ENCODE measurements at regions not wholly inside any gene's neighbourhood (a gene's known extent, or its start where the extent isn't known, plus 50 kb on each side); places are given as distances from the start of the nearest gene placed in this dataset.

DNA sequence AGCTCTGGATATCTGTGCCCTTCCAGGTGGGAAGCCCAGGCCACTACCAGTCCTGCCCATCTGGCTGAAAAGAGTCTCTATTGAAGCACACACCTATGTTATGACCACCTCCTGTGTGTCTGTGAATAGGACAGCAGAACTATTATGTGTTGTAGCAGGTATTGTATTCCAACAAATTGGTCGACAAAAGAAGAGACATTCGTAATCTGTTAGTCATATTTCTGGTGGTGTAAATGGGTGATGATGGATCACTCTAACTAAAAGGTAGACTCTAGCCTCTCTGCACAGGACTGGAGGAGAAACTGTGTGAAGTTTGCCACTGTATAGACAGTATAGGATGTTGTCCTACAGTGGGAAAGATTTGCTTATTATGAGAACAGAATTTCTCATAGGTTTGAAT, 416.1 kb downstream of the TMEM38B start:
- Histone ChIP-seq H3K27me3 (ENCODE audit: control insufficient read depth, insufficient read depth, low read length) (no peaks in the 10 kb centered on the region), H3K4me3 (ENCODE audit: low read depth, low read length) (no peak overlapping the region)
- TF ChIP-seq, protein P1, sequence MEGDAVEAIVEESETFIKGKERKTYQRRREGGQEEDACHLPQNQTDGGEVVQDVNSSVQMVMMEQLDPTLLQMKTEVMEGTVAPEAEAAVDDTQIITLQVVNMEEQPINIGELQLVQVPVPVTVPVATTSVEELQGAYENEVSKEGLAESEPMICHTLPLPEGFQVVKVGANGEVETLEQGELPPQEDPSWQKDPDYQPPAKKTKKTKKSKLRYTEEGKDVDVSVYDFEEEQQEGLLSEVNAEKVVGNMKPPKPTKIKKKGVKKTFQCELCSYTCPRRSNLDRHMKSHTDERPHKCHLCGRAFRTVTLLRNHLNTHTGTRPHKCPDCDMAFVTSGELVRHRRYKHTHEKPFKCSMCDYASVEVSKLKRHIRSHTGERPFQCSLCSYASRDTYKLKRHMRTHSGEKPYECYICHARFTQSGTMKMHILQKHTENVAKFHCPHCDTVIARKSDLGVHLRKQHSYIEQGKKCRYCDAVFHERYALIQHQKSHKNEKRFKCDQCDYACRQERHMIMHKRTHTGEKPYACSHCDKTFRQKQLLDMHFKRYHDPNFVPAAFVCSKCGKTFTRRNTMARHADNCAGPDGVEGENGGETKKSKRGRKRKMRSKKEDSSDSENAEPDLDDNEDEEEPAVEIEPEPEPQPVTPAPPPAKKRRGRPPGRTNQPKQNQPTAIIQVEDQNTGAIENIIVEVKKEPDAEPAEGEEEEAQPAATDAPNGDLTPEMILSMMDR (IDR thresholded peaks at IDR 0.05; ENCODE audit: insufficient read depth, low read length, severe bottlenecking) = no peak

DNA sequence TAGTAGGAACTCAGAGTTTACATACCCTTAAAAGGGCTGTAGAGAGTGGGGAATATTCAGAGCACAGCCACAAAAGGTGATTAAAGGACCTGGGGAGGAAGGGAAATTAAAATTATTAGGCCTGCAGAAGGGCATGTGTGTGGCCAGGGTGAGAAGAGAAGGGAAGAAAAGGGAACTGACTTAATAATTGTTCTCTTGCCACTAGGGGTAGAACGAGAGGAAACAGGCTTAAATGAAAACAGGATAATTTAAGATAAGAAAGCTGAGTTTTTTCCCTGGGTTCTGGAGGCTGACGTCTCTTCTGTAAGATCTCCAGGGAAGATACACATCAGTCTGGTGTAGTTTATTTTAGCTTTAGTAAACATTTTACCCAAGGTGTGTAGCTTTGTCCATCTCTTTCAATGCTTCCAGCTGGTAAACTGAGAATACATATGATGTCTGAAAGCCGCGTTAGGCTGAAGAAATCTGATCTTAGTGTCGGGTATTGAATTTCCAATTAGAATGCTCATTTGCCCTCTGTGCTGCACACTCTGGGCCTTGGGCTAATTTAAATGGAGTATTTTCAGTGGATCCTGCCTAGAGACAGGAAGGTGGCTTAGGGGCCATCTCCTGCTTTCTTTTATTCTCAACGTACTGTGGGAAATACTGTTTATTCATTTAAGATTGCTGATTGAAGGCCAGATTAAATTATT, 416.8 kb downstream of the TMEM38B start:
- TF ChIP-seq, protein P1 (IDR thresholded peaks at IDR 0.05; ENCODE audit: insufficient read depth, low read length, severe bottlenecking) = no peak
- DNase-seq (ENCODE audit: low read depth) (no peak), FAIRE-seq (no peak)
- Histone ChIP-seq H3K27me3 (ENCODE audit: control insufficient read depth, insufficient read depth, low read length) (no peaks in the 10 kb centered on the region), H3K4me3 (ENCODE audit: low read depth, low read length) (no peak overlapping the region), H3K36me3 (ENCODE audit: control insufficient read depth, insufficient read depth, low read length) (no peaks in the 10 kb centered on the region)

More for the DNA sequence above, 416.1 kb downstream of the TMEM38B start:
- no peaks in the 10 kb centered on the region for H3K36me3 ChIP-seq (ENCODE audit: control insufficient read depth, insufficient read depth, low read length)
- DNase-seq (ENCODE audit: low read depth) = peak; percentile 71
- no peak for FAIRE-seq

DNA sequence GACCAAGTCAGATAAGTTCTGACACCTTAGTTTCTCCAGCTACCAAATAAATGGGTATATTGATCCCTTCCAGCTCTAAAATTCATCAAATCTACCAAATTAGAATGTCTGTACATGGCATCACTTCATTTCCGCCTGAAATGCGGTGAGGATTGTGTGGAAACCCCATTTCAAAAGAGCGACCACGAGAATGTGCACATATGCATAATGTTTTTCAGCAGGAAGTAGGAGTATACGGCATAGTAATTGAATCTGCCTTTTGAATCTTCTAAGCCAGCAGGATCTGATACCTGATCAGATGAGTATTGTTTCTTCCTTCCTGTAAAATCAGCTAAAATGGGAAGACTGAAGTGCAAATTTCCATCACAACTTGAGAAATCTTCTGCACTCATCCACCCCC, 418.6 kb downstream of the TMEM38B start:
- no peak for DNase-seq (ENCODE audit: low read depth)
- TF ChIP-seq, protein P1 (IDR thresholded peaks at IDR 0.05; ENCODE audit: insufficient read depth, low read length, severe bottlenecking) = no peak
- no peaks in the 10 kb centered on the region for H3K36me3 ChIP-seq (ENCODE audit: control insufficient read depth, insufficient read depth, low read length)
- H3K27me3 ChIP-seq (ENCODE audit: control insufficient read depth, insufficient read depth, low read length) = no peaks in the 10 kb centered on the region
- FAIRE-seq = no peak
- H3K4me3 ChIP-seq (ENCODE audit: low read depth, low read length) = no peak overlapping the region

DNA sequence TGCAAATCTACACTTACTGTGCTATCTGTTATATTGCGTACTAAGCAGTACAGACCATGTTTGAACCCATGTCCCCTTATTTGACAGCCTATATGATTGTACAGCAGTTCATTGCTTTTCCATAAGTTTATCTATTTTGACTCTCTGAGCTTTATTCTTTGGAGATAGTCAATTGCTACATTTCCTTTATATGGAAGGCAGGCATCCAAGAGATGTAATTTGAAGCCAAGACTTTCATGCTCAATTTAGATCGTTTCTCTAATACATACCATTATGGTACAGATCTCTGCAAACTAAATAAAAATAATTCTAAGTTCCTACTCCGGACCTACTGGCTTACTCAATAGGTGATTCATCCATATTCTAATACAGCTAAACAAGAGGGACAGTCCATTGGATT, 424.8 kb downstream of the TMEM38B start:
- DNase-seq (ENCODE audit: low read depth) (peak; percentile 19), FAIRE-seq (no peak)
- H3K36me3 ChIP-seq (ENCODE audit: control insufficient read depth, insufficient read depth, low read length) = no peaks in the 10 kb centered on the region
- no peaks in the 10 kb centered on the region for H3K27me3 ChIP-seq (ENCODE audit: control insufficient read depth, insufficient read depth, low read length)
- H3K4me3 ChIP-seq (ENCODE audit: low read depth, low read length) = no peak overlapping the region
- TF ChIP-seq, protein P1 (IDR thresholded peaks at IDR 0.05; ENCODE audit: insufficient read depth, low read length, severe bottlenecking) = no peak

DNA sequence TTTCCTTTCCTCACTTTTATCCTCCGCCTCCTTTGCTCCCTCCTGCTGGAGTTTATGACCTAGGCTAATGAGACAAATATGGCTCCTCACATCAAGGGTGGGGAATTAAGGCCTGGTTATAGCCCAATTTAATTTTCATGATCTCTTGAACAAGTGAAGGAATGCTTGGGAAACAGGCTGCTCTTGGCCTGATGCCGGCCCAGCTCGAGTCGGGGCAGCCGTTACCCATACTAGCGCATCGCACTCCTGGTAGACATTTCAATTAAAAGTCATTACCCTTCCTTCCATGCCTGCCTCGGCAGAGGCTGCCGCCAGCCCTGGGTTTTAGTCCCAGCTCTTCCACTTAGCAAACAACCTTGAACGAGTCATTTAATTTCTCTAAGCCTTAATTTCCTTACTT, 425.7 kb downstream of the TMEM38B start:
- Histone ChIP-seq H3K27me3 (ENCODE audit: control insufficient read depth, insufficient read depth, low read length) (no peaks in the 10 kb centered on the region), H3K4me3 (ENCODE audit: low read depth, low read length) (no peak overlapping the region), H3K36me3 (ENCODE audit: control insufficient read depth, insufficient read depth, low read length) (no peaks in the 10 kb centered on the region)
- no peak for DNase-seq (ENCODE audit: low read depth)
- FAIRE-seq = no peak
- TF ChIP-seq, protein P1 (IDR thresholded peaks at IDR 0.05; ENCODE audit: insufficient read depth, low read length, severe bottlenecking) = no peak

DNA sequence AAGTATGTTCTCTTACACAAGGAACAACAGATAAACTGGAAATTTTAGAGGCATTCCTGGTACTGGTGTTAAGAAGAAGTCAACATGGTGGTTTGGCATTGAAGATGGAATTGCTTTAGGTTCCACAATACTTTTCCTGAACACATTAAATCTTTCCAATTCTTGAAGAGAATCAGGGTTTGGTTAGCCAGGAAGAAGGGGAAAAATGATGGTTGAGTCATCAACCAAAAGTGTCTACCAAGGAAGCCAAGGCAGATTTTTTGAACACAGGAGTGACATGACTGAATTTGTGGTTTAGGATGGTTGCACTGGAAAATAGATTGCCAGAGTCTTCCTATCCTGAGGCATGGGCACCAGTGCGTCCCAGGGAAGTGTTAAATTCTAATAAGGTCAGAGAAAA, 433.4 kb downstream of the TMEM38B start:
- Histone ChIP-seq H3K36me3 (ENCODE audit: control insufficient read depth, insufficient read depth, low read length) (no peaks in the 10 kb centered on the region), H3K27me3 (ENCODE audit: control insufficient read depth, insufficient read depth, low read length) (no peaks in the 10 kb centered on the region), H3K4me3 (ENCODE audit: low read depth, low read length) (no peak overlapping the region)
- FAIRE-seq (peak; percentile 40), DNase-seq (ENCODE audit: low read depth) (no peak)
- TF ChIP-seq, protein P1 (IDR thresholded peaks at IDR 0.05; ENCODE audit: insufficient read depth, low read length, severe bottlenecking) = no peak
